ENCODE measurements at regions not wholly inside any gene's neighbourhood (a gene's known extent, or its start where the extent isn't known, plus 50 kb on each side); places are given as distances from the start of the nearest gene placed in this dataset.

DNA sequence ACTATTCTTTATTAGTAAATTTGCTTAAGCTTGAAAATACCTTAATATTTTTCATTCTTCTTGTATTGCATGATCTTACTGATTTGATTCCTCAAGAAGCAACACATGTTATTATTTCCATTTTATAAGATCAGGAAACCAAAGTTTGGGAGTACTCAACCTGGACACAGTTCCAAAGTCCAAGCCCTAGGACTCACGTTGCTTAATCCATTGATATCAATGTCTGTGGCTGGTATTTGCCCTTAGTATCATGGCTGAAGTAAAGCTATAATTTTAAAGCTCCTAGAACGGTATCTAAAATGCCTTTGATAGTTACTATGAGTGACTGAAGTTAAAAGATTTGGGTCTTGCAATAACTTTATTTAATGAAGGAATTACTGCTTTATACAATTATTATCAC, 1045.3 kb downstream of the TUSC7 start:
- Histone ChIP-seq H3K4ac (replicated peaks; ENCODE audit: insufficient read length, low read depth, low read length) (no peak overlapping the region), H2BK12ac (ENCODE audit: low read depth, low read length) (no peak overlapping the region), H4K5ac (ENCODE audit: insufficient read length, low read depth, low read length) (no peak overlapping the region), H3K14ac (ENCODE audit: insufficient read length) (no peak overlapping the region), H4K91ac (replicated peaks; ENCODE audit: insufficient read length, low read length) (no peak overlapping the region), H3K36me3 (ENCODE audit: control insufficient read depth in 2 of 4, insufficient read depth in 4 of 4, low read length in 3 of 4) (no peaks in the 10 kb centered on the region), H3K4me1 (replicated peaks in 1 of 4; ENCODE audit: control insufficient read depth in 3 of 4, insufficient read depth in 4 of 4, low read length in 3 of 4) (no peaks in the 10 kb centered on the region), H2AFZ (ENCODE audit: low read length) (no peak overlapping the region), H3K23ac (ENCODE audit: insufficient read length) (no peak overlapping the region), H2AK5ac (ENCODE audit: low read depth, low read length) (no peak overlapping the region), H3K27me3 (replicated peaks in 1 of 4; ENCODE audit: control insufficient read depth in 3 of 4, extremely low read depth in 1 of 4, insufficient read depth in 3 of 4, low read length in 3 of 4) (no peaks in the 10 kb centered on the region), H3K79me1 (ENCODE audit: low read depth, low read length) (no peaks in the 10 kb centered on the region), H3K4me2 (ENCODE audit: insufficient read depth in 1 of 2, low read depth in 2 of 2, low read length in 2 of 2) (no peak overlapping the region), H3K23me2 (ENCODE audit: low read depth, low read length) (no peaks in the 10 kb centered on the region), H3K56ac (replicated peaks; ENCODE audit: insufficient read length, low read depth, low read length) (no peak overlapping the region), H2BK5ac (ENCODE audit: low read depth, low read length) (no peak overlapping the region), H3K27ac (ENCODE audit: low read depth, low read length) (no peak overlapping the region), H3K4me3 (ENCODE audit: extremely low read depth in 1 of 4, insufficient read depth in 2 of 4, low read depth in 3 of 4, low read length in 4 of 4) (no peak overlapping the region), H4K8ac (ENCODE audit: extremely low read depth, insufficient read depth, low read length) (no peak overlapping the region), H3K9ac (replicated peaks in 1 of 4; ENCODE audit: extremely low read depth in 1 of 4, low read depth in 3 of 4, low read length in 3 of 4) (no peak overlapping the region), H2BK20ac (ENCODE audit: low read length) (no peak overlapping the region), H2BK15ac (ENCODE audit: low read length) (no peak overlapping the region), H3K9me3 (ENCODE audit: insufficient read depth in 2 of 2, low read depth in 1 of 2, low read length in 1 of 2) (no peaks in the 10 kb centered on the region), H3K79me2 (ENCODE audit: control insufficient read depth in 1 of 2, insufficient read depth in 2 of 2, low read length in 2 of 2) (no peaks in the 10 kb centered on the region), H2BK120ac (replicated peaks; ENCODE audit: low read depth, low read length) (no peak overlapping the region), H3K18ac (ENCODE audit: extremely low read depth, low read length) (no peak overlapping the region), H4K20me1 (replicated peaks in 1 of 2; ENCODE audit: control insufficient read depth in 1 of 2, insufficient read depth in 2 of 2, low read length in 2 of 2) (no peaks in the 10 kb centered on the region)
- WGBS, 2 experiments (ENCODE audit: extremely low coverage in 1 of 2, insufficient coverage in 1 of 2, insufficient read length in 1 of 2, insufficient replicate concordance in 2 of 2, low coverage in 1 of 2, low lambda C conversion rate in 2 of 2, missing lambda C conversion rate in 1 of 2): 53% methylated on average over 2 of the region's 2 CpGs; no CpG with 5 or more reads in 1 of the 2 experiments
- CTCF ChIA-PET (ENCODE audit: partially characterized antibody): no interaction called here
- POLR2A ChIA-PET (ENCODE audit: partially characterized antibody): no interaction called here
- TF ChIP-seq CHD1 (IDR thresholded peaks at IDR 0.05; ENCODE audit: low read depth, low read length): no peak
- FAIRE-seq (no peak), DNase-seq (ENCODE audit: low read depth in 1 of 2, low spot score in 2 of 2) (no peak)
